ENCODE measurements at regions not wholly inside any gene's neighbourhood (a gene's known extent, or its start where the extent isn't known, plus 50 kb on each side); places are given as distances from the start of the nearest gene placed in this dataset.

GRCh38 chr5:155914766-155915165 lies 412.2 kb upstream of the SGCD start:
- Histone ChIP-seq H3K4me3 (ENCODE audit: low read depth, low read length) (no peak overlapping the region), H3K27me3 (ENCODE audit: control insufficient read depth, insufficient read depth, low read length) (no peaks in the 10 kb centered on the region), H3K36me3 (ENCODE audit: control insufficient read depth, insufficient read depth, low read length) (no peaks in the 10 kb centered on the region)
- DNase-seq (ENCODE audit: low read depth) (no peak), FAIRE-seq (no peak)
- no peak for TF ChIP-seq CTCF (IDR thresholded peaks at IDR 0.05; ENCODE audit: insufficient read depth, low read length, severe bottlenecking)

- Histone ChIP-seq H3K27me3 (ENCODE audit: control insufficient read depth, insufficient read depth, low read length) (no peaks in the 10 kb centered on the region), H3K36me3 (ENCODE audit: control insufficient read depth, insufficient read depth, low read length) (no peaks in the 10 kb centered on the region), H3K4me3 (ENCODE audit: low read depth, low read length) (no peak overlapping the region)
- FAIRE-seq: no peak
- TF ChIP-seq CTCF (IDR thresholded peaks at IDR 0.05; ENCODE audit: insufficient read depth, low read length, severe bottlenecking): no peak
- no peak for DNase-seq (ENCODE audit: low read depth)
Measured at GRCh38 chr5:155915601-155916000, 411.4 kb upstream of the SGCD start.

GRCh38 chr5:155919126-155919525 lies 407.8 kb upstream of the SGCD start:
- Histone ChIP-seq H3K36me3 (ENCODE audit: control insufficient read depth, insufficient read depth, low read length) (no peaks in the 10 kb centered on the region), H3K4me3 (ENCODE audit: low read depth, low read length) (no peak overlapping the region), H3K27me3 (ENCODE audit: control insufficient read depth, insufficient read depth, low read length) (no peaks in the 10 kb centered on the region)
- DNase-seq (ENCODE audit: low read depth): no peak
- FAIRE-seq: no peak
- TF ChIP-seq CTCF (IDR thresholded peaks at IDR 0.05; ENCODE audit: insufficient read depth, low read length, severe bottlenecking): no peak

- DNase-seq (ENCODE audit: low read depth) (no peak), FAIRE-seq (no peak)
- H3K36me3 ChIP-seq (ENCODE audit: control insufficient read depth, insufficient read depth, low read length): no peaks in the 10 kb centered on the region
- TF ChIP-seq CTCF (IDR thresholded peaks at IDR 0.05; ENCODE audit: insufficient read depth, low read length, severe bottlenecking): no peak
- no peak overlapping the region for H3K4me3 ChIP-seq (ENCODE audit: low read depth, low read length)
- H3K27me3 ChIP-seq (ENCODE audit: control insufficient read depth, insufficient read depth, low read length): no peaks in the 10 kb centered on the region
Measured at GRCh38 chr5:155919725-155920124, 407.2 kb upstream of the SGCD start.

- Histone ChIP-seq H3K4me3 (ENCODE audit: low read depth, low read length) (no peak overlapping the region), H3K36me3 (ENCODE audit: control insufficient read depth, insufficient read depth, low read length) (no peaks in the 10 kb centered on the region), H3K27me3 (ENCODE audit: control insufficient read depth, insufficient read depth, low read length) (no peaks in the 10 kb centered on the region)
- no peak for TF ChIP-seq CTCF (IDR thresholded peaks at IDR 0.05; ENCODE audit: insufficient read depth, low read length, severe bottlenecking)
- no peak for FAIRE-seq
- no peak for DNase-seq (ENCODE audit: low read depth)
Measured at GRCh38 chr5:155921621-155922020, 405.3 kb upstream of the SGCD start.

- Histone ChIP-seq H3K36me3 (ENCODE audit: control insufficient read depth, insufficient read depth, low read length) (no peaks in the 10 kb centered on the region), H3K27me3 (ENCODE audit: control insufficient read depth, insufficient read depth, low read length) (no peaks in the 10 kb centered on the region), H3K4me3 (ENCODE audit: low read depth, low read length) (no peak overlapping the region)
- FAIRE-seq (no peak), DNase-seq (ENCODE audit: low read depth) (no peak)
- TF ChIP-seq CTCF (IDR thresholded peaks at IDR 0.05; ENCODE audit: insufficient read depth, low read length, severe bottlenecking): no peak
Measured at GRCh38 chr5:155923784-155924183, 403.2 kb upstream of the SGCD start.

Measured in bronchial epithelial cell (primary cell).